HK-2 (cell line): ENCODE measurements at regions not wholly inside any gene's neighbourhood (a gene's known extent, or its start where the extent isn't known, plus 50 kb on each side); places are given as distances from the start of the nearest gene placed in this dataset.
"Not testable (repeated sequence)": the region's sequence is repeated elsewhere in the genome, so short reads cannot be mapped to it uniquely, and the experiment has no call there.

ENCODE experiments used
- DNase-seq: peaks from one replicate; pipeline ENCODE4 v3.0.0-alpha.2; 2018; ENCODE audit not compliant: unreplicated experiment

DNA sequence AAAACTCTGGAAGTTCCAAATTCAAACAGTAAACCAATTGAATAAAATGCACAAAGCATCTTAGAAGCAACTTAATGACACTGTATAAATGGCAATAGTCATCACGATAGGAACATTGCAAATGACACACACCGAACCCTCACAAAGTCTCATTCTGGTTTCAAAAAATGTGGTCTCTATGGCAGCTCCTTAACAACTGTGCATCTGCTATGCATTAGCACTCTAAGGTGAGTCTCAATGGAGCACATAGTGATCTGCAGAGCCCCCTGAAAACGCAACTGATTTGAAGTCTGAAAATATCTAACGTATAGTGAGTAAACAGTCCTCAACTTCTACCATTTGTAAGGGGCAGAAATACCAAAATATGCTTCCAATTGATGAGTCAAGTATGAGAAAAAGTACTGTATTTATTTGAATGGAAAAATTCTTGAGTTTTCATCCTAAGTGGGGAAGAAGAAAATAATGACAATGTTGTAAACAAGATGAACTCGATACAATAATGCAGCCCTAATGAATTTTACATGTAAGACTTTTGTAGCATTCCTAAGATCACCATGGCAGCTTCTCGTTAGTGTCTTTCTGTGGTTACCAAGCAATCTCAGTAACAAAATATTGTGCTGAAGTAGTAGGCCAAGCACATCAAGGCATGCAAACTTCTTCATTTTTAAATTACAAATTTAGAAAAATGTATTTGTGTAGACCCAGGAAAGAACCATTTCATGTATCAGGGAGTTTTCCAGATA is 517.5 kb upstream of the FAM174A start:
- DNase-seq, result no peak

DNA sequence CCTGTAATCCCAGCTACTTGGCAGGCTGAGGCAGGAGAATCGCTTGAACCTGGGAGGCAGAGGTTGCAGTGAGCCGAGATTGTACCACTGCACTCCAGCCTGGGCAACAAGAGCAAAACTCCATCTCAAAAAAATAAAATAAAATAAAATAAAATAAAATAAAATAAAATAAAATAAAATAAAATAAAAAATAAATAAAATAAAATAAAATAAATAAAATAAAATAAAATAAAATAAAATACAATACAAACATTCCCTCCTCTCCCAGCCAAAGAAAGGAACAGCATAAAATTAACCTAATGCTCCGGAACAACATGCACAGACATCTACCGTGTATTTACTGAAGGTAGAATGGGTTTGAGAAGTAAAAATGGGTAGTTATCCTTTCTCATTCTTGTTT is 521.9 kb upstream of the FAM174A start:
- DNase-seq, result not testable (repeated sequence)

DNA sequence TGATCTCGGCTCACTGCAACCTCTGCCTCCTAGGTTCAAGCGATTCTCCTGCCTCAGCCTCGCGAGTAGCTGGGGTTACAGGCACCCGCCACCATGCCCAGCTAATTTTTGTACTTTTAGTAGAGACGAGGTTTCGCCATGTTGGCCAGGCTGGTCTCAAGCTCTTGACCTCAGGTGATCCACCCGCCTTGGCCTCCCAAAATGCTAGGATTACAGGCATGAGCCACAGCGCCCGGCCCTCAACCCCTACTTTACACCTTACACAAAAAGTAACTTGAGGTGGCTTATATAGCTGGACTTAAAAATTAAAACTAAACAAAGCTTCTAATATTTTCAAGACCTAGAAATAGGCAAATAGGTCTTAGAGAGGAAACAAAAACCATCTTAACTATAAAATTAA is 524.0 kb upstream of the FAM174A start:
- not testable (repeated sequence) for DNase-seq

- DNase-seq, result no peak
These were observed 530.2 kb upstream of the FAM174A start for GRCh38 chr5:100004969-100005368.

DNA sequence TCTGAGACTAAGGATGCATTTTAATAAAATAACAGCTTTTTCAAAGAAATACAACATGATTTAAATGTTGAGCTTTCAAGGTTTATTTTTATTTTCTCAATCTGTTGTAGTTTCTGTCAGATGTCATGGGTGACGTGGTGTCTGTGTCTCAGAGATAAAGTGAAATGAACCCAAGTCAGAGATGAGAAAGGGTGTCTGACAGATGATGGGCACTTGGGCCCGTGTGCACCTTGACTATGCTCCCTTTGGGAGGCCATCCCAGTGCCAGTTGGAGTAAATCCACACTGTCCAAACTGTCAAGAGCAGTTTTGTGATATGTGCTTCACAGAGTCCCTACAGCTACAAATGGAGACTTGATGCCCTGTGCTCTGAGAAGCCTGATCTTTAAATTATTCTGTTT is 536.9 kb upstream of the FAM174A start:
- no peak for DNase-seq

GRCh38 chr5:99995407-99995806 is 539.8 kb upstream of the FAM174A start:
- no peak for DNase-seq

DNA sequence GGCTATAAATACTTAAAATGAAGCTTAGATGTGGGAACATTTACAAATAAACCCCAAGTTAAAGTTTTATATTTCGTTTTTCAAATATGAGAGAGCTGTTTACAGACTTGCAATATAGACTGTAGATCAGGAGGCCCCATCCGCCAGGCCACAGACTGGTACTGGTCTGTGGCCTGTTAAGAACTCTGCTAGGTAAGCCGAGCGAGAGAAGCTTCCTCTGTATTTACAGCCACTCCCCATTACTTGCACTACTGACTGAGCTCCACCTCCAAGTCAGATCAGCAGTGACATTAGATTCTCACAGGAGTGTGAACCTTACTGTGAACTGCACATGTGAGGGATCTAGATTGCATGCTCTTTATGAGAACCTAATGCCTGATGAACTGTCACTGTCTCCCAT is 561.4 kb upstream of the FAM174A start:
- no peak for DNase-seq

GRCh38 chr5:99955962-99956361 is 579.2 kb upstream of the FAM174A start:
- no peak for DNase-seq

DNA sequence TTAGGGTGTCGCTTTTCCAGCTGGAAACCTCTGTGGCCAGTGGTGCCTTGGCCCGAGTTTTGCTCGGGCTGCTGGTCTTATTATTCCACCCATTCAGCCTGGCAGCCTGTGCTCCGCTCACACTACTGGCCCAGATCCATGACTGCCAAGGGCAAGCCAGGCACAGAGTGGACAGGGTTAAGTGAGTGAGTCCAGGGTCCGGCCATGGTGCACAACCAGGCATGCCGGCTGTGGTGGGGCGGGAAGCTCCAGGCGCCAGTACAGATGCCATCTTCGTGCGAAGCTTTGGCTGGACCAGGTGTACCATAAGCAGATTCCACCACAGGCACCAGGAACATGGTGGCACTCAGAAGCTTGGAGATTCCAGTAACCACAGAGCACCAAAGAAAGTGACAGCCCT is 580.2 kb upstream of the FAM174A start:
- DNase-seq, result no peak

DNA sequence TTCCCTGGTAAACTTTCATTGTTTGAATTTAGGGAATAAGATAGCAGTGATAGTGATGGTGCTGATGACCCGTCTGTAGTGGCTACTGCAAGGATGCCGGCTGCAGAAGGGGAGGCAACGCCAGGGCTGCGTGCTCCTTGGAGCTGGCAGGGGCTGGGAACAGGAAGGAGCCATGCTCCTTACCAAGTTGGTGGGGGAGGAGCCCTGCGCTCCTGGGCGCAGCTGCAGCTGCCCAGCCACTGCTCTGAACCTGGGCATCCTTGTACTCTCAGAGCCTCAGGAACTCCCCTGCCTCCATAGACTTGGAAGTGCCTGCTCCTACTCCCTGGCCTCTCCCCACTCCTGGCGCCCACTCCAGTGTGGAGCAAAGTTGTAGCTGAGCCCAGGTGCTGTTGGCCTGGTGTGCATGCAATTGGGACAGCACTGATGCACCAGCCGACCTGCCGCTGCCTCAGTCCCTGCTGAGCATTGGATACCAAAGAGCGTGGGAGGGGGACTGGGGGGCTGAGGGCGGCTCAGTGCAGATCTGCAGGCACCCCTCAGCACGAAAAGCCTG is 585.1 kb upstream of the FAM174A start:
- DNase-seq, result no peak

DNA sequence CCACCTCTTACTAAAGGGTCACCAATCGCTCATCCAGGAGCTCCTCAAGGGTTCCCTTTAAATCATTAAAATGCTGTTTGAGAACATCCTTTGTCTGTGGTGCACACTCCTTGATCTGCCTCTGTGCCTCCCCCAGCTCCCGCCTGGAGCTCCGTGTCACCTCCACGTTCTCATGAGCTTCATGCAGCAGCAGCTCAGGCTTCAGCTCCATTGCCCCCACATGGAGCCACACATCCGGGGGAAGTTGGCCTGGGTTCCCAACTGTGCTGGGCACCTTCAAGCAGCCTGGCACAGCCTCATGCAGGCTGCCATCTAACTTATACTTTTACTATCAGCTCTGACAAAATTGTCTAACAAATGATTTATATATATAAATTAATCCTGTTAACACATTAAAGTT is 585.8 kb upstream of the FAM174A start:
- DNase-seq, result no peak

GRCh38 chr5:99948850-99949249 is 586.3 kb upstream of the FAM174A start:
- DNase-seq, result no peak

- no peak for DNase-seq
These were observed 589.4 kb upstream of the FAM174A start for GRCh38 chr5:99945478-99946442.

GRCh38 chr5:99940540-99940939 is 594.6 kb upstream of the FAM174A start:
- no peak for DNase-seq

GRCh38 chr5:99936911-99937310 is 598.3 kb upstream of the FAM174A start:
- DNase-seq, result no peak

DNA sequence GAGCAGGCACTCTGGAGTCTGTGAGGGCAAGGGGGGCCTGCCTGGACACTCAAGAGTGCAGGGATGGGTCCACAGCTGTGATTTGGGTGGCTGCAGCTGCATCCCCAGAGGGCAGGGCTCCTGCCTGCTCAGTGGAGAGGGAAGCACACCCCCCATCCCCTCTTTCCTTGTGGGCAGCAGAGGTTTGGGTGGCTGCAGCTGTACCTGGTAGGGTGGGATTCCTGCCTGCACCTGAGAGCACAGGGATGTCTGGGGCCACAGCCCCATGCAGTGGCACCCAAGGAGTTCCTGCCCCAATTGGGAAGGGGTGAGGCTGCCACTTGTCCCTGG is 605.4 kb upstream of the FAM174A start:
- no peak for DNase-seq

DNA sequence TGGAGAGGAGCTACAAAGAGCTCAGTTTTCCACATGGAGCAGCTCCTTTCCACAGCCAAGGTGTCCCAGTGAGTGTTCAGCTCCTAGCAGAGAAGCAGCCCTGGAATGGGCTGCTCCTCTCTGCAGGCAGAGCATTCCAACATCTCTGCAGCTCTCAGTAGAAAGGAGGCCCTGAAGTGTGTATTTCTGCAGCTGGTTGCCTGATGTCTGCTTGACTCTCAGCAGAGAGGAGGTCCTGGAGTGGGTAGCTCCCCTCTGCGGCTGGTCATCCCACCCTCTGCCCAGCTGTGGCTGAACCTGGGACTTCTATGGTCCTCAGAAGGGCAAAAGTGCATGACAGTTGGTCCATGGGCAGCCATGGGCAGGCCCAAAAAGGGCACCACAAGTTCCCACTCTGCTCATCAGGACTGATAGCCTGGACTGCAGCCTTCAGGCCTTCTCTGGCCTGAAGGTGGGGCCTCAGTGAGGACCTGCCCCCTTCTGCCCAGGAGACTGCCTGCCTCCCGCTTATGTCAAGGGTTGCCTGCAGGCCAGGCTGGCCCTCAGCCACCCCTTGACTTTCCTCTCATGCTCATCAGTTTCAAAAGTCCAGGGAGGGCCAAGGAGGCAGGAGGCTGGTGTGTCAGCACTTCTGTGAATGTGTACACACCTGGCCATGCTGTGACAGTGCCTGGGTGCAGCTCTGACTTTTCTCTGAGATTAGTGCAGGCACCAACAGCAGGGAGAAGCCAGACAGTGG is 605.9 kb upstream of the FAM174A start:
- no peak for DNase-seq

DNA sequence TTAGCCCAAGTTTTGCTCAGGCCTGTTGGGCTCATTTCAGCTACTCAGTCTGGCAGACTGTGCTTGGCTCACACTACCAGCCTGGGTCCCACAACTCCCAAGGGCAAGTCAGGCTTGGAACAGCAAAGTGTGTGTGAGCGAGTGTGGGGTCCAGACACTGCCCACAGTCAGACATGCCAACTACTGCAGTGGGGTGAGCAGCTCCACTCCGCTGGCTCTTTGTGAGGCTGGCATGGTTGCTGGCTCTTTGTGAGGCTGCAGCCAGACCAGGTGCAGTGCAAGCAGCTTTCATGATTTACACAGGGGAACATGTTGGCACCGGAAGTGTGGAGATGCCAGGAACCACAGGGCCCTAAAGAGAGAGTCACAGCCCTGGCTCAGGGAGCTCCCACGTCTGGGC is 606.7 kb upstream of the FAM174A start:
- no peak for DNase-seq

DNA sequence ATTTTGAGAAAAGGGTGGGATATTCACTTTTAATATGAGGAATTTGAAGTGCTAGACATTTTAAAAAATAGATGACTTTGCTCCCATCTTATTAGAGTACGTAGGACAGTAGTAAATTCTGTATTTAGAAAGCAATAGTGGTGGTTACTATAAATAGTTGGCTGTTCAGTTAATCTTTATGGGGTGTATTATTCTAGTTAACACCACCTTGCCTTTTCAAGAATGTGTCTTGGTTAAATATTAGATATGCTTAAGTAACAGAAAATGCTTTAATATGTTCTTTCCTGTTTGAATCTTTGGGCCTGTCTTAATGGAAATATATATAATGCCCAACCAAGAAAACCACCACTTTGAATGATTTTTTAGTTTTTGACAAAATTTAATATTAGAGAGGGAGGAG is 608.7 kb upstream of the FAM174A start:
- DNase-seq, result no peak

DNA sequence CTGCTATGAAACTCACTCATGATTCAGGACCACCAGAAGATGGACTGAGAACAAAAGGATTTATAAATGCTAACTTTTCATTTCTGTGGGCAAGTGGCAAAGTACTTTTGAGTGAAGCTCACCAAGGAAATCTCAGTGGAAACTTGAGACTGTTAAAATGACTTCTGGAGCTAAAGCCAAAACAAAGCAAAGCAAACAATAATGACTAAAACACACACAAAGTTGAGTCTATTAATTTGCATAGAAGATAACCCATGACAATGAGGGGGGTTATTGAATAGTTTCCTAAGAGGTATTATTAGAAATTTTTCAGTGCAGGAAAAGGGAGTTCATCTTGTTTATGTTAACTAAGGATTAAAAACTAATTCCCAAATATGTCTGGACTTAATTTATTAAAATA is 612.8 kb upstream of the FAM174A start:
- no peak for DNase-seq

- DNase-seq, result no peak
These were observed 623.2 kb upstream of the FAM174A start for GRCh38 chr5:99911971-99912370.

- DNase-seq, result no peak
These were observed 628.4 kb upstream of the FAM174A start for GRCh38 chr5:99906776-99907175.
